ENCODE measurements at regions not wholly inside any gene's neighbourhood (a gene's known extent, or its start where the extent isn't known, plus 50 kb on each side); places are given as distances from the start of the nearest gene placed in this dataset.
"Not testable (repeated sequence)": the region's sequence is repeated elsewhere in the genome, so short reads cannot be mapped to it uniquely, and the experiment has no call there.

DNA sequence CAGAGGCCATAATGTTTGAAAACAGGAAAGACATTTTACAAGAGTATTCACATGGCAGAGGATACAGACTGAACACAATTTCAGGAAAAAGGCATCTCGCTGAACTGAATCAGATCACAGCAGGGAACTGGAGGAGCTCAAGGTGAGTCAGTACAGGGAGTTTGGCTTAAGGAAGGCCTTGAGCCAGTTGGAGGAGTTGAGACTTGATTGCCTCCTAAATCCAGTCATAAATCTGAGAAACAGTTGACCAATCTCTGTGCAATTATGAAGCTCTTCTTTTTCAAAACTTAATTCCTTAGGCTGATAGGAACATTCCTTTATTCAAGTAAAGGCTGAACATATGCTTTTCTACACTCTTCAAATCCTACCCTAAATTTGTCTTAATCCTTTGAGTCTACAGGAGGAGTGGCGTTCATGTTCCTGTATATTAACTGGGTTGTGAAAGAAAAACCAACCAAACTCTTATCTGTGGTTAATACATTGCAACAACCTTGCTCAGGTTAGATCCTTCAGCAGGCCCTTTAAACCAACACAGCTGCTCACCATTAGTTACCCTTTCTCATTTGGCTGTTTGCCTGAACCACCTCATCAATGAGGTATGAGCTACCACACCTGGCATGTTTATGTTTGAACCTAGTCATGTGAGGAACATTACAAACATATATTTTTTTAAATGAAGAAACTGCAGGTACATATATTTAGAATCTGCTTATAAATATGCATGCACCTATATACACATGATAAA is 404.1 kb upstream of the ATP11B start:
- DNase-seq (ENCODE audit: low read depth in 1 of 2, low spot score in 1 of 2) = no peak

- no peak for DNase-seq (ENCODE audit: low read depth in 1 of 2, low spot score in 1 of 2)
Measured at GRCh38 chr3:182390421-182390820, 402.9 kb upstream of the ATP11B start.

DNA sequence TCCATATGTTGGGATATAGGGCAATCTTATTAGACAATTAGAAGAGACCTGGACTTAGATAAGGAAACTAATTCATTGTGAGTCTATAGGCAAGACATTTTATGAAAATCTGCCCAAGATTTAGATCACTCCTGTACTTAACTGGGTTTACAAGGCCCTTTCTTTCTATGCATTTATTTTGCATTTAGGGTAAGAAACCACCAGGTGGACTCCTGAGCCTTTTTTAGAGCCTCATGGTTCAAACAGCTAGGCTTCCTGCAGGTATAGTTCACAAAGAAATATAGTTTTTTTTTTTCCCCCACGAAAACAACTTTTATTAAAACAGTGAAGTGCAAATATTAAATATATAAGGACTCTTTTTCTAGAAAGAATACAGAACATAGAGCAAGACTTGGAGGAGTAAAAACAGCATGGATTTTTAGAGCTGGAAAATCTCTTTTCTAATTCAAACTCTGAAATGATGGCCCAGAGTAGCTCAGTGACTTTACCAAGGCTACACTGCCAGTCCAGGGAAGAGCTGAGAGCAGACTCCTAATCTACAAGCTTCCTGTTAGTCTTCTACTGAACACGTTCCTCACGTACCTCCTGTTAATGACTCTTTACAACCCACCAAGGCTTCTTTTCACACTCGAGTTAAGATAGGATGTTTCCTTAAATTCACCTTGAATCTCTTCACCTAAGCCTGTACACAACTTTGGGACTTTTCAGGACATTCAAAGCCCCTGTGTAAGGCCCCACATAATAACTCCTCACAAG is 400.9 kb upstream of the ATP11B start:
- no peak for DNase-seq (ENCODE audit: low read depth in 1 of 2, low spot score in 1 of 2)

DNA sequence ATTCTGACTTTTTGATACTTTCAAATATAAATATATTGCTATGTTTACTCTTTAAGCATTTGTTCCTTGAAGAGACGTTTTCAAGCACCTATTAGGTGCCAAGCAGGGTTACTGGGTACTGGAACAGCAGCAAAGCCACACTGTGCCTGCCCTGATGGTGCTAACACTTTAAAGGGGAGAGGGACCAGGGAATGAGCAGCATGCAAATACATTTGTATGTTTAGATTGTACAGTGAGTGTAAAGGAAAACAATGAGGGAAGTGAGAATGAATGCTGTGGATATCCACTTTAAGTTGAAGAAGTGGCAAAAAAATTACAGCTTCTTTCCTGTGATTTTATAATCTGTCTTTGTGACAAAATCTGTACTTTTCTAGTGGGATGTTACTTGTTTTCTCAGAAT is 400.2 kb upstream of the ATP11B start:
- no peak for DNase-seq (ENCODE audit: low read depth in 1 of 2, low spot score in 1 of 2)

- DNase-seq (ENCODE audit: low read depth in 1 of 2, low spot score in 1 of 2) = no peak
Measured at GRCh38 chr3:182393830-182394367, 399.4 kb upstream of the ATP11B start.

GRCh38 chr3:182397164-182397563 is 396.1 kb upstream of the ATP11B start:
- DNase-seq (ENCODE audit: low read depth in 1 of 2, low spot score in 1 of 2) = no peak

DNA sequence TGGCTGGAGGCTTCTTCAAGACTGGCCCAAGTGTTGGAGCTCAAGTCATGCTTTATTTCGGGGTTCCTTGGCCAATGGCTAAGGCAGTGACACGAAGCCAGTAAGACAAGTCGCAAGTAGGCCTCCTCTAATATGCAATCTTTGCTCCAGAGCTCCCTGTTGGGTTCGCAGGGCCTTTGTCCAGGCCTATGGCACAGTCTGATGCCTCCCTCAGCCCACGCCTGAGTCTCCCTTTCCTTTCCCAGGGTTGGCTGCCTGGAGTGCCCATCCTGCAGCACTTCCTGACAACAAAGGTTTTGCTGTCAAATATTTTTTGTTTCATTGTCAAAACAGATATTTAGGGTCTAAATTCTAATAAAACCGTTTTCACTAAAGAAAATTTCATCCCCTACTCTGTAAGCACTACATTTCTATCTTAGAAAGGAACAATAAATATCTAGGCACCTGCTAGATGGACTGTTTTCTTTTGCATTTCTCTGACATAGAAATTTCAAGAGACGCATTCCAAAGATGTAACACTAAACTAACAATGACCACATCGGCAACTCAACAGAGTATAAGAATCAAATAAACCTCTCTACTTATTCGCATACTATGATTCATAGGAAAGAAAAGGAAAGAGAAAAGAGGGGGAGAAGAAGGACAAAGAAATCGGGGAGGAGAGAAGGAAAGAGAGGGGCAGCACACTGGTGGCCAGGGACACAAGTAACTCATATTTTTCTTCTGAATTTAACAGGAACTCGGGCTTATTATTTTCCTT is 393.1 kb upstream of the ATP11B start:
- DNase-seq (ENCODE audit: low read depth in 1 of 2, low spot score in 1 of 2) = no peak

GRCh38 chr3:182400838-182401237 is 392.5 kb upstream of the ATP11B start:
- no peak for DNase-seq (ENCODE audit: low read depth in 1 of 2, low spot score in 1 of 2)

DNA sequence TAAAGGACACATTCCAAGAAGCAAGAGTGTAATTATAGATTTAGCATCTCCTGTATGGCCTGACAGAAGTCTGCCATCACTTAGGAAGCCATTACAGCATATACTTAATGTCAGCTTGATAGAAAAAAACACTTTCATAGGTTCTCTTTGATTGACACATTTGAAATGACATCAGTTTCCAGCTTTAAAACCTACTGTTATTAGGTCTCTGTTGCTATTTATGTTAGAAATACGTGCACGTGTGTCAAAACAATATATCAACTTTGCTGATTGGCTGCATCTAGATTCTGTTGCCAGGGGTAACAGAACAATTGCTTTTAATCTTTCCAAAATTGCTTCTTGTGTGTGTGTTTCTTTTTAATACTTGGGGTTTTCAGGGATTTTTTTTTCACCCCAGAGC is 389.3 kb upstream of the ATP11B start:
- DNase-seq (ENCODE audit: low read depth in 1 of 2, low spot score in 1 of 2) = no peak

GRCh38 chr3:182405759-182406158 is 387.5 kb upstream of the ATP11B start:
- no peak for DNase-seq (ENCODE audit: low read depth in 1 of 2, low spot score in 1 of 2)

- no peak for DNase-seq (ENCODE audit: low read depth in 1 of 2, low spot score in 1 of 2)
Measured at GRCh38 chr3:182406786-182407185, 386.5 kb upstream of the ATP11B start.

- DNase-seq (ENCODE audit: low read depth in 1 of 2, low spot score in 1 of 2) = no peak
Measured at GRCh38 chr3:182410051-182410450, 383.3 kb upstream of the ATP11B start.

- DNase-seq (ENCODE audit: low read depth in 1 of 2, low spot score in 1 of 2) = no peak
Measured at GRCh38 chr3:182412066-182412465, 381.2 kb upstream of the ATP11B start.

DNA sequence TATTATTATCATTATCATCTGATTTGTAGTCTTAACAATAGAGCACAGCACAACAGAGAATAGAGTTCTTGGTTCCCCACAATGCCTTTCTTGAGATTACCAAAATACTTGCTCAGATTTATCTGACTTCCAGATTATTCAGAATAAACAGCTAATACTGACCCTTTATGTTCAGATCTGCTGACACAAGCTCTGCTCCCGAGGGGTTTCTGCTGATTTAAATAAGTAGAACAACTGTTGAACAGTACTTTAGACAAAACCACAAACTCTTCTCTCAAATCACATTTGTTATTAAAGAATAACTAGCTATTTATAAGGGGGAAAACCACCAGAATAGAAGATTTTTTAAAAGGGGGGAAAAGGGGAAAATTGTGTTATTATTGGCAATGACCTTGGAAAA is 380.2 kb upstream of the ATP11B start:
- DNase-seq (ENCODE audit: low read depth in 1 of 2, low spot score in 1 of 2) = no peak

GRCh38 chr3:182413682-182414081 is 379.6 kb upstream of the ATP11B start:
- no peak for DNase-seq (ENCODE audit: low read depth in 1 of 2, low spot score in 1 of 2)

DNA sequence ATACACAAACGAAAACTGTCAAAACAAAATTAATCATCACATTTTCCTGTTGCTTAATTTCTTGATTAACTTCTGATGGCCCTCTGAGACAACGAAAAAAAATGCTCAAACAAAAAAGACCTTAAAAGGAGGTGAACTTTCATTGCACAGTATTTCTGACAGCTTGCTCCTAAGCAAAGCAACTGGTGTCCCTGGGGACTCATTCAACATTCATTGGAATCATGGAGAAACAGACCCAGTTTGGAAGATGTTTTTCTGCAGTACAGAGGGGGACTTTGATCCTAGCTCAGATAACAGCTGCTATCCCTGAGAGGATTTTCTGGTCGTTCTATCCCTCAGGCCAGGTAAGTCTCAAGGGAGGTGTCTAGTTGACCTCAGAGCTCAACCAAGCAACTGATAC is 378.7 kb upstream of the ATP11B start:
- DNase-seq (ENCODE audit: low read depth in 1 of 2, low spot score in 1 of 2) = no peak

- no peak for DNase-seq (ENCODE audit: low read depth in 1 of 2, low spot score in 1 of 2)
Measured at GRCh38 chr3:182420741-182421140, 372.6 kb upstream of the ATP11B start.

- no peak for DNase-seq (ENCODE audit: low read depth in 1 of 2, low spot score in 1 of 2)
Measured at GRCh38 chr3:182424006-182424405, 369.3 kb upstream of the ATP11B start.

GRCh38 chr3:182425926-182426718 is 367.2 kb upstream of the ATP11B start:
- DNase-seq (ENCODE audit: low read depth in 1 of 2, low spot score in 1 of 2) = not testable (repeated sequence)

DNA sequence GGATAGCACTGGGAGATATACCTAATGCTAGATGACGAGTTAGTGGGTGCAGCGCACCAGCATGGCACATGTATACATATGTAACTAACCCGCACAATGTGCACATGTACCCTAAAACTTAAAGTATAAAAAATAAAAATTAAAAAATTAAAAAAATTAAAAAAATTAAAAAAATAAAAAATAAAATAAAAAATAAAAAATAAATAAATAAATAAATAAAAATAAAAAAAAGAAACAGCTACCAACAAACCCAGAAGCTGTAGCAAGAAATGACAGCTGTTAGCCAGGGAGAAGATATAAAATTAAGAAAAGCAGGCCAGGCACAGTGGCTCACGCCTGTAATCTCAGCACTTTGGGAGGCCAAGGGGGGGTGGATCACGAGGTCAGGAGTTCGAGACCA is 361.3 kb upstream of the ATP11B start:
- DNase-seq (ENCODE audit: low read depth in 1 of 2, low spot score in 1 of 2) = not testable (repeated sequence)

DNA sequence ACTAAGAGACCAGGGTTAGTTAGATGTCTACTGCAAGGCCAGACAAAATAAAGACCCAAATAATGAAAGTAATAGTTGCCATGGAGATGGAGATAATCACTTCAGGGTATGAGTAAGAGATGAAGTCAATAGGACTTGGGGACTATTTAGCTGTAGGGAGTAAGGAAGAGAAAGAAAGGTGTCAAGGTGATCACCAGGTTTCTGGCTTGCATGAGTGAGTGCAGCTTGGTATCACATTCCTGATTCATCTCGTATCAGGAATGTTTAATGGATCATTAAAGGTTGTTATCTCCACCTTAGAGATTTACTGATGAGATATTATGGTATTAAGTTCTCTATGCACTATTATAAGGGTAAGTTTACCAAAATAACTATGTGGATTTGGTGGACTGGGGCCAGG is 357.4 kb upstream of the ATP11B start:
- no peak for DNase-seq (ENCODE audit: low read depth in 1 of 2, low spot score in 1 of 2)

All from activated T-helper 1 cell treated with anti-CD3 and anti-CD28 coated beads, Interleukin-2, amount 50 U/mL, for 16 hours (primary cell).